ENCODE measurements at regions not wholly inside any gene's neighbourhood (a gene's known extent, or its start where the extent isn't known, plus 50 kb on each side); places are given as distances from the start of the nearest gene placed in this dataset.

DNA sequence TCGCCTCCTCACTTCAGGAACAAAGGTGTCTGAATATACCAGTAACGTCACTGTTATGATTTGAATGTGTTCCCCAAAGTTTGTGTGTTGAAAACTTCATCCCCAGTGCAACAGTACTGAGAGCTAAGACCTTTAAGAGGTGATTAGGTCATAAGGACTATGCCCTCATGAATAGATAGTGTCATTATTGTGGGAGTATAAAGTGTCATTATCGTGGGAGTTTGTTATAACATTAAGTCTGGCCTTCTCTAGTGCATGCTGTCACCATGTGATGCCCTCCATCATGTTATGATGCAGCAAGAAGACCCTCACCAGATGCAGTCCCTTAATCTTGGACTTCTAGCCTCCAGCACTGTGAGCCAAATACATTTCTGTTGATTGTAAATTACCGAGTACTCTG, 53.7 kb upstream of the TLE3 start:
- Histone ChIP-seq H3K4me3 (no peak overlapping the region), H3K27ac (no peak overlapping the region), H3K9me3 (ENCODE audit: low read depth, low read length) (no peaks in the 10 kb centered on the region), H3K9ac (ENCODE audit: insufficient read length) (no peak overlapping the region), H3K36me3 (ENCODE audit: insufficient read depth, low read length) (no peaks in the 10 kb centered on the region)
- TF ChIP-seq POLR2AphosphoS5 (IDR thresholded peaks at IDR 0.05; ENCODE audit: borderline replicate concordance, low read depth, low read length) (no peak), EZH2 (IDR thresholded peaks at IDR 0.05) (no peak), FOXP2 (optimal IDR thresholded peaks at IDR 0.05; ENCODE audit: control extremely low read depth, extremely low read length, insufficient read depth) (no peak)
- DNase-seq (ENCODE audit: low read depth, low spot score): no peak

DNA sequence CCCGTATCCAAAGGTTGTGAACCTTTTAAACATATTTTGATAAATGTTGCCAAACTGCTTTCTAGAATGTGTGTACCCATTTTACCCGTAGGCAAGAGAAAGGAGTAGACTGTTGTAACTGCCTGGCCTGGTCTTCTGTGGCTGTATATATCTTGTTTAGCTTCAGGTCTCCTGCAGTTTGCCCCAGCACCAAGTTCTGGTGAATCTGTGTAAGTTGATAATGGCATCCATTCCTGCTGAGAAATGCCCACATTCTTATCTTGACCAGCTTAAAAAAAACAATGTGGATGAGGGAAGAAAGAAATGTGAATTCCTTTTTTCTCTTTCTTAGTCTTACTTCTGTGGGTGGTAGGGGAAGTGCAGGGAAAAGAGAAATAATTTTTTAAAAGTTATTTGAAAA, 53.3 kb upstream of the TLE3 start:
- Histone ChIP-seq H3K27ac (no peak overlapping the region), H3K9me3 (ENCODE audit: low read depth, low read length) (no peaks in the 10 kb centered on the region), H3K36me3 (ENCODE audit: insufficient read depth, low read length) (no peaks in the 10 kb centered on the region), H3K4me3 (no peak overlapping the region), H3K9ac (ENCODE audit: insufficient read length) (no peak overlapping the region)
- DNase-seq (ENCODE audit: low read depth, low spot score): no peak
- TF ChIP-seq POLR2AphosphoS5 (IDR thresholded peaks at IDR 0.05; ENCODE audit: borderline replicate concordance, low read depth, low read length) (no peak), FOXP2 (optimal IDR thresholded peaks at IDR 0.05; ENCODE audit: control extremely low read depth, extremely low read length, insufficient read depth) (no peak), EZH2 (IDR thresholded peaks at IDR 0.05) (no peak)

DNA sequence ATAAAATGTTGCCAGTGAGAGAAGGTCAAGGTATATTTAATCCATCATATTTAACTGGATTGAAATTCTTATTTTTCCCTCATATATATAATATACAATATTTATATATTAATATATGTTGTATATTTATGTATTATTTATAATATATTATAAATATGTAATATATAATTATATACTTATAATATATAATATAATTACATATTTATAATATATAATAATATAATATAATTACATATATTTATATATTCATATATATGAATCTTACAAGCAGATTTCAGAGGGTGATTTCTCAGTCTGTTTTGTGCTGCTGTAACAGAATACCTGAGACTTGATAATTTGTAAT, 52.7 kb upstream of the TLE3 start:
- Histone ChIP-seq H3K4me3 (no peak overlapping the region), H3K9ac (ENCODE audit: insufficient read length) (no peak overlapping the region), H3K36me3 (ENCODE audit: insufficient read depth, low read length) (no peaks in the 10 kb centered on the region), H3K27ac (no peak overlapping the region), H3K9me3 (ENCODE audit: low read depth, low read length) (no peaks in the 10 kb centered on the region)
- TF ChIP-seq FOXP2 (optimal IDR thresholded peaks at IDR 0.05; ENCODE audit: control extremely low read depth, extremely low read length, insufficient read depth) (no peak), EZH2 (IDR thresholded peaks at IDR 0.05) (no peak), POLR2AphosphoS5 (IDR thresholded peaks at IDR 0.05; ENCODE audit: borderline replicate concordance, low read depth, low read length) (no peak)
- no peak for DNase-seq (ENCODE audit: low read depth, low spot score)

DNA sequence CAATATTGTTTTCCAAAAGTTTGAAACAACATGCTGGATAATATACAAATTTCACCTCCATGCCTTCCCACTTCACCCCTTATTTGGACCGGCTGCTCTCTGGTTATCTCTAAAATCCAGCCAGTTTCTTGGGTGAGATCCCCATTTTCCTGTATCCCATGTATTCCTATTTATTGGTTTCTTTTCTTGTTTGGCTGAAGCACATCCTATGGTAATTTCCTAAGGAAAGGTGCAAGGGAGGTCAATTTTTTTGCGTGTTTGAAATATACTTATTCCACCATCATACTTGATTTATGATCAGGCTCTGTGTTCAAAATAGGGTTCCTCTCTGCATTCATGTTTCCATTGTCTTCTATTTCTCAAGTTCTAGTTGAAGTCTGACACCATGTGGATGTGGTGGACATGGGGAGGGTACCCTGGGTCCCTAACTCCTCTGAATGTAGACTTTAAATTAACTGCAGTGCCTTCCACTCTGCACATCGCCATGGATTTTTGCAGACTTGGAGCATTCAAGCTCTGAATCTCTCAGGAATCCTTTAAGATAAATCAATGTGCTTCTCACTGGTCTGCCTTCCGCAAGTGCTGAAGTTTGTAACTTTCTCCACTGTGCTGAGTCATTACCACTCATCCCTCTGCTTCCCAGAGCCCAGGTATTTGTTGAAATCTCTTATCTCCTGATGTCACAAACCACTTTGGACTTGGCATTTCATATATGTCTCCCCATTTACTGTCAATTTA, 52.1 kb upstream of the TLE3 start:
- Histone ChIP-seq H3K4me3 (no peak overlapping the region), H3K9me3 (ENCODE audit: low read depth, low read length) (no peaks in the 10 kb centered on the region), H3K27ac (no peak overlapping the region), H3K9ac (ENCODE audit: insufficient read length) (no peak overlapping the region), H3K36me3 (ENCODE audit: insufficient read depth, low read length) (no peaks in the 10 kb centered on the region)
- no peak for TF ChIP-seq POLR2AphosphoS5 (IDR thresholded peaks at IDR 0.05; ENCODE audit: borderline replicate concordance, low read depth, low read length)
- no peak for TF ChIP-seq EZH2 (IDR thresholded peaks at IDR 0.05)
- no peak for TF ChIP-seq FOXP2 (optimal IDR thresholded peaks at IDR 0.05; ENCODE audit: control extremely low read depth, extremely low read length, insufficient read depth)
- DNase-seq (ENCODE audit: low read depth, low spot score): no peak

DNA sequence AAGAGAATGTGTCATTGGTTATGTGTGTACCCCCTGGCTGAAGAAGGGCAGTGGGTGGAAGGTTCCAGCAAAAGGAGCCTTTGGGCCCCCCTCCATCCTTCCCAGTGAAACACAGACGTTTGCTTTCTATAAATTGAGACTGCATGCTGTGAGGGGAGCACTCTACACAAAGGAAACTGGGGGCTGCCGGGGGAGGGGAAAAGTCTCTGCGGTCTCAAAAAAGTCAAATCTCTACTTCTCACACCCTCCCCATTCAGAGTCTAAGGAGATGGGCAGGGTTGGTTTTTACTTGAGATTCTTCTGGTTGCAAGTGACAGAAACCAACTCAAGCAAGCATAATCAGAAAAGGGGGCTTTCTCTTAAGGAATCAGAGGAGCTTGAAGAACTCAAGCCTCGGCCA, 50.1 kb upstream of the TLE3 start:
- Histone ChIP-seq H3K36me3 (ENCODE audit: insufficient read depth, low read length) (no peaks in the 10 kb centered on the region), H3K9ac (ENCODE audit: insufficient read length) (no peak overlapping the region), H3K27ac (no peak overlapping the region), H3K4me3 (no peak overlapping the region), H3K9me3 (ENCODE audit: low read depth, low read length) (no peaks in the 10 kb centered on the region)
- TF ChIP-seq FOXP2 (optimal IDR thresholded peaks at IDR 0.05; ENCODE audit: control extremely low read depth, extremely low read length, insufficient read depth) (no peak), EZH2 (IDR thresholded peaks at IDR 0.05) (no peak), POLR2AphosphoS5 (IDR thresholded peaks at IDR 0.05; ENCODE audit: borderline replicate concordance, low read depth, low read length) (no peak)
- DNase-seq (ENCODE audit: low read depth, low spot score): no peak

All from SK-N-MC (cell line).